ENCODE measurements at regions not wholly inside any gene's neighbourhood (a gene's known extent, or its start where the extent isn't known, plus 50 kb on each side); places are given as distances from the start of the nearest gene placed in this dataset.
"Not testable (repeated sequence)": the region's sequence is repeated elsewhere in the genome, so short reads cannot be mapped to it uniquely, and the experiment has no call there.

DNA sequence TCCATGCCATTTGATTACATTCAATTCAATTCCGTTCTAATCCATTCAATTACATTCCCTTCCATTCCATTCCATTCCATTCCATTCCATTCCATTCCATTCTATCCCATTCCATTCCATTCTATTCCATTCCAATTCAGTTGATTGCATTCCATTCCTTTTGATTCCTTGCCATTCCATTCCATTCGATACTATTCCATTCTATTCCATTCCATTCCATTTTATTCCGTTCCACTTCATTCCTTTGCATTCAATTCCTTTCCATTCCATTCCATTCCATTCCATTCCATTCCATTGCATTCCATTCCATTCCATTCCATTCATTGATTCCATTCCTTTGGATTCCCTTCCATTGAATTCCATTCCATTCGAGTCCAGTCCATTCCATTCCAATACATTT, 2574.0 kb upstream of the TPTE start:
- Histone ChIP-seq H3K36me3 (replicated peaks in 1 of 2; ENCODE audit: control extremely low read depth in 1 of 2, control insufficient read depth in 1 of 2, extremely low read depth in 1 of 2, insufficient read depth in 2 of 2, low read length in 1 of 2) (no peaks in the 10 kb centered on the region), H4K20me1 (ENCODE audit: control insufficient read depth, insufficient read depth, low read length, poor library complexity, severe bottlenecking) (no peaks in the 10 kb centered on the region), H3K9ac (ENCODE audit: low read length) (no peak overlapping the region), H3K4me1 (ENCODE audit: control insufficient read depth in 2 of 2, insufficient read depth in 2 of 2, low read length in 2 of 2) (no peaks in the 10 kb centered on the region), H3K79me2 (ENCODE audit: control insufficient read depth, insufficient read depth, low read length) (no peaks in the 10 kb centered on the region), H3K9me3 (ENCODE audit: control extremely low read depth in 1 of 3, control insufficient read depth in 2 of 3, insufficient read depth in 1 of 3, low read length in 2 of 3) (peaks cover 25 to 99% (median 90%) of the 10 kb centered on the region in 3 donors), H3K27ac (ENCODE audit: low read length in 2 of 2) (no peak overlapping the region), H3K4me3 (ENCODE audit: control extremely low read depth in 1 of 5, extremely low read depth in 1 of 5, insufficient read depth in 1 of 5, low read depth in 2 of 5, low read length in 4 of 5) (no peak overlapping the region), H3K4me2 (replicated peaks; ENCODE audit: low read depth, low read length, poor library complexity, severe bottlenecking) (no peak overlapping the region), H2AFZ (ENCODE audit: insufficient read depth, low read depth, low read length, poor library complexity, severe bottlenecking) (no peak overlapping the region), H3K27me3 (replicated peaks in 1 of 4; ENCODE audit: control extremely low read depth in 1 of 4, control insufficient read depth in 3 of 4, insufficient read depth in 4 of 4, low read length in 3 of 4) (no peaks in the 10 kb centered on the region)
- ChIA-PET POLR2A (no interaction called here), CTCF (no interaction called here)
- Mint-ChIP-seq H3K4me3 (no peak overlapping the region), H3K4me1 (no peaks in the 10 kb centered on the region), H3K9me3 (ENCODE audit: insufficient read depth) (peaks cover 91% of the 10 kb centered on the region), H3K27me3 (no peaks in the 10 kb centered on the region), H3K27ac (no peak overlapping the region)
- intact Hi-C loops (cut with micrococcal nuclease) = no loop called here
- 60% methylated on average over 4 of the region's 4 CpGs for WGBS (ENCODE audit: insufficient coverage)
- no peak for ATAC-seq (ENCODE audit: low read depth)
- DNase-seq = no peak
- TF ChIP-seq, protein P1, sequence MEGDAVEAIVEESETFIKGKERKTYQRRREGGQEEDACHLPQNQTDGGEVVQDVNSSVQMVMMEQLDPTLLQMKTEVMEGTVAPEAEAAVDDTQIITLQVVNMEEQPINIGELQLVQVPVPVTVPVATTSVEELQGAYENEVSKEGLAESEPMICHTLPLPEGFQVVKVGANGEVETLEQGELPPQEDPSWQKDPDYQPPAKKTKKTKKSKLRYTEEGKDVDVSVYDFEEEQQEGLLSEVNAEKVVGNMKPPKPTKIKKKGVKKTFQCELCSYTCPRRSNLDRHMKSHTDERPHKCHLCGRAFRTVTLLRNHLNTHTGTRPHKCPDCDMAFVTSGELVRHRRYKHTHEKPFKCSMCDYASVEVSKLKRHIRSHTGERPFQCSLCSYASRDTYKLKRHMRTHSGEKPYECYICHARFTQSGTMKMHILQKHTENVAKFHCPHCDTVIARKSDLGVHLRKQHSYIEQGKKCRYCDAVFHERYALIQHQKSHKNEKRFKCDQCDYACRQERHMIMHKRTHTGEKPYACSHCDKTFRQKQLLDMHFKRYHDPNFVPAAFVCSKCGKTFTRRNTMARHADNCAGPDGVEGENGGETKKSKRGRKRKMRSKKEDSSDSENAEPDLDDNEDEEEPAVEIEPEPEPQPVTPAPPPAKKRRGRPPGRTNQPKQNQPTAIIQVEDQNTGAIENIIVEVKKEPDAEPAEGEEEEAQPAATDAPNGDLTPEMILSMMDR (IDR thresholded peaks at IDR 0.05) = no peak
- TF ChIP-seq EZH2 (IDR thresholded peaks at IDR 0.05; ENCODE audit: borderline replicate concordance, insufficient read depth, low read depth, low read length, poor library complexity, severe bottlenecking) = no peak

DNA sequence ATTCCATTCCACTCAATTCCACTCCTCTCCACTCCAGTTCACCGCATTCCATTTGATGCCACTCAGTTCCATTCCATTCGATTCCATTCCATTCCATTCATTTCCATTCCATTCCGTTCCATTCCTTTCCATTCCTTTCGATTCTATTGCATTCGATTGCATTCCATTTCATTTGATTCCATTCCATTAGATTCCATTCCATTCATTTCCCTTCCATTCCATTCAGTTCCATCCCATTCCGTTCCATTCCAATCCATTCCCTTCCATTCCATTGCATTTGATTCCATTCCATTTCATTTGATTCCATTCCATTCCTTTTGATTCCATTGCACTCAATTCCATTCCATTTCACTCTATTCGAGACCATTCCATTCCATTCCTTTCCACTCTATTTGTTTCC, 2572.7 kb upstream of the TPTE start:
- peaks cover 26 to 99% (median 90%) of the 10 kb centered on the region in 3 donors for H3K9me3 ChIP-seq (ENCODE audit: control extremely low read depth in 1 of 3, control insufficient read depth in 2 of 3, insufficient read depth in 1 of 3, low read length in 2 of 3)
- H3K4me3 ChIP-seq (ENCODE audit: control extremely low read depth in 1 of 5, extremely low read depth in 1 of 5, insufficient read depth in 1 of 5, low read depth in 2 of 5, low read length in 4 of 5); H3K36me3 ChIP-seq (replicated peaks in 1 of 2; ENCODE audit: control extremely low read depth in 1 of 2, control insufficient read depth in 1 of 2, extremely low read depth in 1 of 2, insufficient read depth in 2 of 2, low read length in 1 of 2); H2AFZ ChIP-seq (ENCODE audit: insufficient read depth, low read depth, low read length, poor library complexity, severe bottlenecking); H3K79me2 ChIP-seq (ENCODE audit: control insufficient read depth, insufficient read depth, low read length); H3K27me3 ChIP-seq (replicated peaks in 1 of 4; ENCODE audit: control extremely low read depth in 1 of 4, control insufficient read depth in 3 of 4, insufficient read depth in 4 of 4, low read length in 3 of 4); H3K27ac ChIP-seq (ENCODE audit: low read length in 2 of 2); H3K4me1 Mint-ChIP-seq; intact Hi-C loops (cut with micrococcal nuclease); H3K27me3 Mint-ChIP-seq; H3K4me2 ChIP-seq (replicated peaks; ENCODE audit: low read depth, low read length, poor library complexity, severe bottlenecking); H3K27ac Mint-ChIP-seq; H3K4me3 Mint-ChIP-seq; DNase-seq; H3K4me1 ChIP-seq (ENCODE audit: control insufficient read depth in 2 of 2, insufficient read depth in 2 of 2, low read length in 2 of 2); CTCF ChIA-PET; H4K20me1 ChIP-seq (ENCODE audit: control insufficient read depth, insufficient read depth, low read length, poor library complexity, severe bottlenecking); ATAC-seq (ENCODE audit: low read depth); H3K9ac ChIP-seq (ENCODE audit: low read length); POLR2A ChIA-PET: not testable (repeated sequence)
- peaks cover 92% of the 10 kb centered on the region for H3K9me3 Mint-ChIP-seq (ENCODE audit: insufficient read depth)
- 83% methylated on average over 7 of the region's 7 CpGs for WGBS (ENCODE audit: insufficient coverage)

Data from B cell (primary cell).